Lower leg skin (tissue), 3 donors: ENCODE measurements at regions not wholly inside any gene's neighbourhood (a gene's known extent, or its start where the extent isn't known, plus 50 kb on each side); places are given as distances from the start of the nearest gene placed in this dataset.

Experiments used
- POLR2A ChIP-seq, 2 donors: fragments of 450-650 bp; IDR thresholded peaks; one replicate each; pipeline ENCODE4 v1.6.1; 2016 to 2017; ENCODE audit warnings: antibody characterized with exemption in 2 of 2, mild to moderate bottlenecking in 1 of 2, moderate library complexity in 1 of 2
- TF ChIP-seq, protein P1 (sequence below), 3 donors: fragments of 450-650 bp; IDR thresholded peaks; one replicate each; pipeline ENCODE4 v1.5.1; 2016; ENCODE audit warnings: antibody characterized with exemption in 3 of 3, mild to moderate bottlenecking in 3 of 3, moderate library complexity in 2 of 3

DNA sequence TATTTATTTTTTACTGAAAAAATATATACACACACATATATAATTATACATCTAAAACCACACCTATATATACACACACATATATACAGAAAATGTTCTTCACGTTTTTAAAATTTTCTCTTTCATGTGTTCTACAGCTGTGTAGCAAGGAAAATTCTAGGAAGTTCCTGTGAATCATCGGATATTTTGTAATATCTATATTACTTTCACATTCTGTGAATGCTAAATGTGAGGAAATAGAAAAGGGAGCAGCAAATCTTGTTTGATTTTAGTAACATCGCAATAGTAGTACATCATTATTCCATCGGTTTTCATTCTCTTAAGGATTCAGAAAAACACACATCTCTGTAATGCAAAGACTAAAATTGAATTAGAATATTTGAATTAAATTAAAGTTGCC lies 836.8 kb upstream of the NECTIN3 start:
- no peak for TF ChIP-seq POLR2A (IDR thresholded peaks at IDR 0.05)
- TF ChIP-seq, protein P1, sequence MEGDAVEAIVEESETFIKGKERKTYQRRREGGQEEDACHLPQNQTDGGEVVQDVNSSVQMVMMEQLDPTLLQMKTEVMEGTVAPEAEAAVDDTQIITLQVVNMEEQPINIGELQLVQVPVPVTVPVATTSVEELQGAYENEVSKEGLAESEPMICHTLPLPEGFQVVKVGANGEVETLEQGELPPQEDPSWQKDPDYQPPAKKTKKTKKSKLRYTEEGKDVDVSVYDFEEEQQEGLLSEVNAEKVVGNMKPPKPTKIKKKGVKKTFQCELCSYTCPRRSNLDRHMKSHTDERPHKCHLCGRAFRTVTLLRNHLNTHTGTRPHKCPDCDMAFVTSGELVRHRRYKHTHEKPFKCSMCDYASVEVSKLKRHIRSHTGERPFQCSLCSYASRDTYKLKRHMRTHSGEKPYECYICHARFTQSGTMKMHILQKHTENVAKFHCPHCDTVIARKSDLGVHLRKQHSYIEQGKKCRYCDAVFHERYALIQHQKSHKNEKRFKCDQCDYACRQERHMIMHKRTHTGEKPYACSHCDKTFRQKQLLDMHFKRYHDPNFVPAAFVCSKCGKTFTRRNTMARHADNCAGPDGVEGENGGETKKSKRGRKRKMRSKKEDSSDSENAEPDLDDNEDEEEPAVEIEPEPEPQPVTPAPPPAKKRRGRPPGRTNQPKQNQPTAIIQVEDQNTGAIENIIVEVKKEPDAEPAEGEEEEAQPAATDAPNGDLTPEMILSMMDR (IDR thresholded peaks at IDR 0.05): no peak
